HG02678 (cell line): ENCODE measurements at regions not wholly inside any gene's neighbourhood (a gene's known extent, or its start where the extent isn't known, plus 50 kb on each side); places are given as distances from the start of the nearest gene placed in this dataset.

Experiments
- ATAC-seq: cut with Tn5 transposase; IDR thresholded peaks from one replicate; pipeline ENCODE4 v1.9.1; 2021; ENCODE audit warnings: mild to moderate bottlenecking, moderate library complexity; ENCODE audit not compliant: unreplicated experiment

DNA sequence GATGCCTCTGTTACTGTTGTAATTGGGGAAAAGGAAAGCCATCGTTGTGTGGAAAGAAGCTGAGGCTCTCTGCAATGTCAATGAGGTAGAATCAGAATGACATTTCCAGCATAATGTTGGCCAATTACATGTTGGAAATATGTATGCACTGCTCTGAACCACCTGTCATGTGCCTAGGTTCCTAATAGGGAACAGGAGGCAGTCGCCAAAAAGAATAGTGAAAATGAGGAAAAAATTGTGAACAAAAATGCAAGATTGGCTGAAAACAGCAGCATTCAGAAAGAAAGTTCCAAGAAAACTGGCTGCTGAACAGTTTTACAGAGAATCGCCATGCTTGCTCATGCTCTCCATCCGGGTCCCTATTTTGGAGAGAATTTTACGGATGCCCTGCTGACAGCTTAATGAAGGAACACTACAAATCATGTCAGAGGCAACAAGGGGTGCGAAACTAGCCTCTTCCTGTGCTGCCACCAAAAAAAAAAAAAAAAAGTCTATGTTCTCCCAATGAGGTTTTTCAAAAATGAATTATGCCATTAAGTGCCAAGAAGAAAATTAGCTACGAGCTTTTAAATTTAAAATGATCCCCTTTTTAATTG is 305.9 kb upstream of the ARRDC4 start:
- no peak for ATAC-seq

DNA sequence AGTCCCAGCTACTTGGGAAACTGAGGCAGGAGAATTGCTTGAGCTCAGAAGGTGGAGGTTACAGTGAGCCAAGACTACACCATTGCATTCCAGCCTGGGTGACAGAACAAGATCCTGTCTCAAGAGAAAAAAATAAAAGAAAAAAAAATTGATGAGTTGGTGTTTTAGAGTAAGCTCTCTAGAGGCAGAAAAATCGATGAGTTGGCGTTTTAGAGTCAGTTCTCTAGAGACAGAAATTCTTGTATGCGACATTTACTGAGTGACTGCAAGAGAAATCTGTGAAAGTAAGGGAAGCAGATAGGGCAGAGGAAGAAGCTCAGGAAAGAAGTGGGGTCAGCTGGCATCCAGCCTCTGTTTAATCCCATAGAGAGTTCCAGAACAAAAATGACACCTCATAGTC is 298.7 kb upstream of the ARRDC4 start:
- ATAC-seq = no peak

GRCh38 chr15:97672586-97672985 is 287.9 kb upstream of the ARRDC4 start:
- ATAC-seq = no peak

GRCh38 chr15:97678656-97679055 is 281.8 kb upstream of the ARRDC4 start:
- ATAC-seq = no peak

DNA sequence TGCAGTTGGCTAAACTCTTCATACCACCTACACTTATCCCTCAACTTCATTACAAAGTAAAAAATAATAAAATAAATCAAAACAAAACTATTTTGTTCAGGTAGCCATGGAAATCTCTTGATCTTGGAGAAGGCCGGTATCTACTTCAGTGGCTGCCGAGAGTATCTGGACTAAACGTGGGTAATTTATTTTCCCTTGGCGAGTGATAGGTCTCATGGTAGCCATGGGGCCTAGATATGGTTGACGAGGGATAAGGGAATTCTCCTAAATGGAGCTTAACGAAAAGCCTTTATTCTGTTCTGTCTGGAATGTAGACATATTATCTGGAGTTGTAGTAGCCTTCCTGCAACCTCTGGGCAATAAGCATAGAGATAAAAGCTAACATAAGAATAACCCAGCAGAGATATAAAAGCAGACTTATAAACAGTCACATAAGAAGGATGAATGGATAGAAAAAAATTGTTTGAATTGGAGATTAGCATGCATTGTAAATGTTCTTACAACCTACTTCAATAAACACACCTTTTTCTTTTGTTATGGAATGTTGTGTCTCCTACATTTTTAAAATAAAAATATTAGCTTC is 281.3 kb upstream of the ARRDC4 start:
- ATAC-seq = no peak

DNA sequence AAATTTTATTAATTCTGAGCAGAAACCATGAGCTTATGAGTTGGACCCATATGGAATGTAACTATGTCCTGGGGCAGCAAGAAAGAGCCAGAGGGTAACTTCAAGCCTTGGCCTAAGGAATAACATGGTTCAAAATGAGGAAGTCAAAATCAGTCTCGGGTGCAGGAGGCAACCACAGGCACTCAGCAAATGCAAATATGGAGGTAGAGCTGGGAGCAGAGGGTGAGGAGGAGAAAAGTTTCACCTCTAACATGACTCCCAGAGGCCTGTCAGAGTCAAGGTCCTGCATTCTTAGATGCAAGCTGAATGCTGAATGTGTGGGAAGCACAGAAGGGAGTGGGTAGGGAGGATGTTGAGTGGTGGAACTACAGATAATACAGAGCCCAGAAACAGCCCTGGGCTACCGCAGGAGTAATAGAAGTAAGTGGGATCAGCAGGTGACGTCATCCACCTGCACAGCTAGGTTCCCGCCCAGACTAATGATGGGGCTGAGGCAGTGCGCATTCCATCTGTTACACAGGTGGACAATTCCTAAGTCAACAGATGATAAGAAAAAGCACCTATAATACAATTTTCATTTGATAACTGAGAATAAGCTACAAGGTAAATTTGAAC is 279.8 kb upstream of the ARRDC4 start:
- no peak for ATAC-seq

DNA sequence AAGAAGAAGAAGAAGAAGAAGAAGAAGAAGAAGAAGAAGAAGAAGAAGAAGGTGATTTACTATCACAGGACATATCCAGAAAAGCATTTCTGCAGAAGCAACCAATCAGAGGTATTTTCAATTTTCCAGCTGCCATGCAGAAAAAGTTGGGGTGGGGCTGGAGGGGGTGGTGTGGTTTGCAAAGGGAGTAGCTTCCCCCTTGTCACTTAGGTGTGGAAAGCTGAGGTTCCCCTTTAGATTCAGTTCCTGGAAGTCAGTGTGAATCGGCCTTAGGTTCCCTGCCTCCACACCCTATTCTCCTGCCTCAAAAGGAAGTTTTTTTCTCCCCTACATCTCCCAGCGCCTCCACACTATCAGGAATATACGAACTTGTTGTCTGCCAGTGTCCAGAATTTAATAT is 276.7 kb upstream of the ARRDC4 start:
- no peak for ATAC-seq

GRCh38 chr15:97684249-97684648 is 276.3 kb upstream of the ARRDC4 start:
- no peak for ATAC-seq

GRCh38 chr15:97686324-97686723 is 274.2 kb upstream of the ARRDC4 start:
- no peak for ATAC-seq

- ATAC-seq = no peak
Observed at GRCh38 chr15:97687654-97688053, 272.8 kb upstream of the ARRDC4 start.

GRCh38 chr15:97688177-97688576 is 272.3 kb upstream of the ARRDC4 start:
- ATAC-seq = no peak

DNA sequence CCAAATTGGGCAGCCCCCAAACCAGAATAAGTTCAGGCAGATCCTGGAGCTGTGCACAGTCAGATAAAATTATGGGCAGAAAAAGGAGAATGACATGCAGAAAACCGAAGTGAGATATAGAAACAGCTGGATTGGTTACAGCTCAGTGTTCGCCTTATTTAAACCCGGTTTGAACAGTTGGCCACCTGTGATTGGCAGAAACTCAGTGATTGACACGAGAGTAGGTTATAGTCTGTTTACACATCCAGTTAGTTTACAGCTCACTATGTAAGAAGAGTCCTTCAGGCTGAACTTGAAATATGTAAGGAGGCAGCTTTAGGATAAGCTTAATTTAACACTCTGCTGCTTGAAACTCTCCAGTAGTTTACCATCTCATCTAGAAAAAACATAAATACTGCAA is 271.6 kb upstream of the ARRDC4 start:
- no peak for ATAC-seq

- no peak for ATAC-seq
Observed at GRCh38 chr15:97691078-97691477, 269.4 kb upstream of the ARRDC4 start.

GRCh38 chr15:97691799-97692198 is 268.7 kb upstream of the ARRDC4 start:
- no peak for ATAC-seq

- ATAC-seq = no peak
Observed at GRCh38 chr15:97692301-97693015, 268.0 kb upstream of the ARRDC4 start.

GRCh38 chr15:97694456-97694855 is 266.0 kb upstream of the ARRDC4 start:
- no peak for ATAC-seq

DNA sequence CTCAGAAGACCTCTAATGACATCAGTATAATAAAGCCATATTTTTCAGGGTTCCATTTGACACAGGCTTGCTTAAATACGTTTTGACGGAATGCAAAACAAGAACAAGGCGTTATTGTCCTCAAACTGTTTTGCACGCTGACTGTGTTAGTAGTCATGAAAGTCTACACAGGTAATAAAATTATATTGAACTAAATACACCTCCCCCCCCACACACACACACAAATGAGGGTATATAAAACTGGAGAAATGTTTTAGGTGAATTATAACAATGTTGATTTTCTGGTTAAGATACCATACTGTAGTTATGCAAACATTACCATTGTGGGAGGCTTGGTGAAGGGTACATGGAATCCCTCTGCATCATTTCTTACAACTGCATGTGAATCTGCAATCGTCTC is 257.1 kb upstream of the ARRDC4 start:
- no peak for ATAC-seq

DNA sequence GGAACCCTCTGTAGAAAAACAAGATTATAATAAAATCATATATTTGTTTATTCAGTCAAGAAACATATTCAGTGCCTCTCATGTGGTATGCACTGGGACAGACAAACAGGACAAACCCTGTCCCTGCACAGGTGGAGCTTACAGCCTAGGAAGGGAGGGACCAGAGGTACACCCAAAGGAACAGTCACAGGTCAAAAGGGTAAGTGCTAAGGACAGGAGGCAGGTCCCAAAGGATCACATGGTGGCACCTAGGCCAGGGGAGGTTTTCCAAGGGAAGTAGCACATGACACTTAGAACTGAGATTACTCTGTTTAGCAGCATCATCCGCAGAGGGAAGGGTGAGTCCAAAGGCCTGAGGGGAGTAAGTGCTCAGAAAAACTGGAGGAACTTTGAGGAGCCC is 254.4 kb upstream of the ARRDC4 start:
- no peak for ATAC-seq

DNA sequence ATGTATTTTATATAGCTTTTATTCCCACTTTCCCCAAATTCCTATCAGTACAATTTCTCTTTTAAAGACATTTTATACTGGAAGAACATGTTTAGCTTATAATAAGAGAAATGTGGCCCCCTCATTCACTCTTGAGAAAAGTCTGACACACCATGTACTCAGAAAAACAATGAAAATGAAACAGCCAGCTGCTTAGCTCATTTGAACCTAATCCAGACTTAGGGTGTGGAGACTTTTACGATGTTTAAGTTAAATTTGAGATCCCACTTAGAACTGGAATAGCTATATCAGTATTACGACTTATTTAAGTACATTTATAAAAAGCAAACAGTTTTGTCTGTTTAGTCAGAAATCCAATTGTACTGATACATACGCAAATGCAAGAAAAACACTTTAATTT is 252.3 kb upstream of the ARRDC4 start:
- ATAC-seq = no peak

DNA sequence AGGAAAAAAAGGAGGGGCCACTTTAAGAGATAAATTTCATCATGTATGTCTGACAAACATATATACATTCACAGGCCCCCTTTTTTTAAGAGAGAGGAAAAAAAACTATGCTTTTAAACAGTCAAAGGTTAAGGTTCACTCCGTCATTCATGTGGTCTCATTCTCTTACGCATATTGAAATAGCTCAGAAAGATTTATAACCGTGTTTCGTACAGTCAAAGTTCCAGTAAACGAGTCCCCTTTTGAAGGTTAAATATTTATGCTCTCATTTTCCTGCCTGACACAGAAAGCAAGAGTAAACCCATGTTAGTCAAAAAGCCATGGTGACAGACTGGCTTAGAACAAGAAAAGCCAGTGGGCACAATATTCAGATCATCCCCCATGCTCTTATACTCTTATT is 248.0 kb upstream of the ARRDC4 start:
- ATAC-seq = no peak

DNA sequence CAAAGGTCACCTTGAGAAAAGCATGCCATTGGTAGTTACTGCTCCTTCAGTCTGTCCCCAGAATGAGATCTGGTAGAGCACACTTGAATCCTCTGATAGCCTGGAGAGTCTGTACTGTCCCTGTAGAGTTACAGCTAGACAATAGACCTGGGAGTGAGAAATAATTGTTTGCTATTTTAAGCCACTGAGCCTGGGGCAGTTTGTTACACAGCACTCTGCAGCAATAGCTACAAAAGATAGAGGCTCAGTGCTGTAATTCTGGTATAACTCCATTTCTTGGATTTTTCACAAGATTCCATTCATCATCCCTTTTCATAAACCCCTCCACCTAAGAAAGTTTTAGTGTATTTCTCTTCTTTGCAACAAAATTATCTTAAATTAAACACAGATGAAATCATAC is 242.7 kb upstream of the ARRDC4 start:
- no peak for ATAC-seq

- ATAC-seq = no peak
Observed at GRCh38 chr15:97718509-97718908, 242.0 kb upstream of the ARRDC4 start.
